CD4-positive, alpha-beta T cell treated with Interleukin-4 for 4 hours (primary cell): ENCODE measurements at regions not wholly inside any gene's neighbourhood (a gene's known extent, or its start where the extent isn't known, plus 50 kb on each side); places are given as distances from the start of the nearest gene placed in this dataset.
A peak's percentile ranks its signal among the peaks of the same experiment; 100 is the strongest.
"Not testable (repeated sequence)": the region's sequence is repeated elsewhere in the genome, so short reads cannot be mapped to it uniquely, and the experiment has no call there.

Experiments
- DNase-seq: peaks from one replicate; pipeline ENCODE4 v3.0.0-alpha.2; 2020

GRCh38 chr13:50618206-50618605 is 225.3 kb downstream of the DLEU7 start:
- DNase-seq = no peak

- DNase-seq = no peak
Observed at GRCh38 chr13:50626101-50626547, 217.4 kb downstream of the DLEU7 start.

- DNase-seq = no peak
Observed at GRCh38 chr13:50627111-50627510, 216.4 kb downstream of the DLEU7 start.

GRCh38 chr13:50628512-50628911 is 215.0 kb downstream of the DLEU7 start:
- not testable (repeated sequence) for DNase-seq

GRCh38 chr13:50629497-50629896 is 214.0 kb downstream of the DLEU7 start:
- no peak for DNase-seq

GRCh38 chr13:50629966-50630365 is 213.5 kb downstream of the DLEU7 start:
- no peak for DNase-seq

- DNase-seq = no peak
Observed at GRCh38 chr13:50631041-50631440, 212.5 kb downstream of the DLEU7 start.

GRCh38 chr13:50634339-50634738 is 209.2 kb downstream of the DLEU7 start:
- no peak for DNase-seq

- peak; percentile 5 for DNase-seq
Observed at GRCh38 chr13:50635504-50635903, 208.0 kb downstream of the DLEU7 start.

GRCh38 chr13:50636007-50636704 is 207.3 kb downstream of the DLEU7 start:
- DNase-seq = no peak

- no peak for DNase-seq
Observed at GRCh38 chr13:50643060-50643459, 200.4 kb downstream of the DLEU7 start.

- no peak for DNase-seq
Observed at GRCh38 chr13:50644081-50644871, 199.2 kb downstream of the DLEU7 start.

GRCh38 chr13:50645092-50645491 is 198.4 kb downstream of the DLEU7 start:
- DNase-seq = no peak

- DNase-seq = no peak
Observed at GRCh38 chr13:50646070-50646469, 197.4 kb downstream of the DLEU7 start.

GRCh38 chr13:50649211-50649610 is 194.3 kb downstream of the DLEU7 start:
- DNase-seq = no peak

- no peak for DNase-seq
Observed at GRCh38 chr13:50650592-50651504, 192.6 kb downstream of the DLEU7 start.

GRCh38 chr13:50651922-50652321 is 191.6 kb downstream of the DLEU7 start:
- no peak for DNase-seq

GRCh38 chr13:50654331-50654730 is 189.2 kb downstream of the DLEU7 start:
- DNase-seq = no peak

GRCh38 chr13:50661881-50662280 is 181.6 kb downstream of the DLEU7 start:
- not testable (repeated sequence) for DNase-seq

- no peak for DNase-seq
Observed at GRCh38 chr13:50664951-50665350, 178.5 kb downstream of the DLEU7 start.

- no peak for DNase-seq
Observed at GRCh38 chr13:50668049-50668448, 175.4 kb downstream of the DLEU7 start.

- DNase-seq = no peak
Observed at GRCh38 chr13:50668691-50669271, 174.7 kb downstream of the DLEU7 start.

- no peak for DNase-seq
Observed at GRCh38 chr13:50670272-50670671, 173.2 kb downstream of the DLEU7 start.
